Natural killer cell treated with Interleukin-12 subunit alpha and Interleukin-12 subunit beta and Interleukin-15 and Interleukin-18, amount 100 ng/mL, for 72 hours (primary cell): ENCODE measurements at regions not wholly inside any gene's neighbourhood (a gene's known extent, or its start where the extent isn't known, plus 50 kb on each side); places are given as distances from the start of the nearest gene placed in this dataset.
A peak's percentile ranks its signal among the peaks of the same experiment; 100 is the strongest.

Experiments used
- ATAC-seq, 2 donors: fragments of 150-1000 bp; cut with Tn5 transposase in 1 of 2; sonication (Bioruptor Pico), chemical (Tn5 transposase) in 1 of 2; 2 replicates each; pipeline ENCODE4 v1.10.0; 2021
- DNase-seq: peaks from one replicate; pipeline ENCODE4 v3.0.0; 2022; ENCODE audit warnings: low spot score
- H3K27ac Mint-ChIP-seq, 2 donors: 1 replicate in 1 of 2; 2 replicates in 1 of 2; pipeline ENCODE4 v1.8.0; 2022; ENCODE audit warnings: mixed read lengths in 2 of 2, mild to moderate bottlenecking in 1 of 2, moderate library complexity in 1 of 2
- H3K27me3 Mint-ChIP-seq, 2 donors: 1 replicate in 1 of 2; 2 replicates in 1 of 2; pipeline ENCODE4 v1.8.0; 2022; ENCODE audit warnings: mixed read lengths in 2 of 2
- H3K36me3 Mint-ChIP-seq: one replicate; pipeline ENCODE4 v1.8.0; 2022; ENCODE audit warnings: mixed read lengths
- H3K4me1 Mint-ChIP-seq, 2 donors: 1 replicate in 1 of 2; 2 replicates in 1 of 2; pipeline ENCODE4 v1.8.0; 2022; ENCODE audit warnings: low read depth in 2 of 2, mixed read lengths in 2 of 2, mild to moderate bottlenecking in 1 of 2
- H3K4me3 Mint-ChIP-seq: one replicate; pipeline ENCODE4 v1.8.0; 2022; ENCODE audit warnings: mixed read lengths
- H3K9me3 Mint-ChIP-seq: 2 replicates; pipeline ENCODE4 v1.8.0; 2022; ENCODE audit warnings: mixed read lengths

- Mint-ChIP-seq H3K4me3 (no peak overlapping the region), H3K9me3 (no peaks in the 10 kb centered on the region), H3K27me3 (no peaks in the 10 kb centered on the region), H3K4me1 (no peaks in the 10 kb centered on the region), H3K27ac (no peak overlapping the region), H3K36me3 (no peaks in the 10 kb centered on the region)
- no peak for DNase-seq
- no peak for ATAC-seq
These were observed 224.5 kb upstream of the TAPT1 start for GRCh38 chr4:16450724-16451123.

- no peak for ATAC-seq
- Mint-ChIP-seq H3K9me3 (no peaks in the 10 kb centered on the region), H3K4me1 (no peaks in the 10 kb centered on the region), H3K27ac (no peak overlapping the region), H3K4me3 (no peak overlapping the region), H3K27me3 (no peaks in the 10 kb centered on the region), H3K36me3 (no peaks in the 10 kb centered on the region)
- DNase-seq: no peak
These were observed 223.8 kb upstream of the TAPT1 start for GRCh38 chr4:16450031-16450430.

- Mint-ChIP-seq H3K27me3 (no peaks in the 10 kb centered on the region), H3K4me3 (no peak overlapping the region), H3K27ac (no peak overlapping the region), H3K36me3 (no peaks in the 10 kb centered on the region), H3K9me3 (no peaks in the 10 kb centered on the region), H3K4me1 (no peaks in the 10 kb centered on the region)
- DNase-seq: no peak
- ATAC-seq: no peak
These were observed 223.1 kb upstream of the TAPT1 start for GRCh38 chr4:16449406-16449805.

- no peak overlapping the region for H3K4me3 Mint-ChIP-seq
- no peaks in the 10 kb centered on the region for H3K4me1 Mint-ChIP-seq
- no peaks in the 10 kb centered on the region for H3K9me3 Mint-ChIP-seq
- H3K27ac Mint-ChIP-seq: no peak overlapping the region
- DNase-seq (no peak), ATAC-seq (no peak)
- H3K36me3 Mint-ChIP-seq: no peaks in the 10 kb centered on the region
- peaks cover 0 to 3% of the 10 kb centered on the region in 2 donors for H3K27me3 Mint-ChIP-seq
These were observed 222.1 kb upstream of the TAPT1 start for GRCh38 chr4:16448241-16448840.

- ATAC-seq (peak in 1 of 2 donors; percentile 43), DNase-seq (no peak)
- no peaks in the 10 kb centered on the region for H3K4me1 Mint-ChIP-seq
- H3K27ac Mint-ChIP-seq: no peak overlapping the region
- H3K36me3 Mint-ChIP-seq: no peaks in the 10 kb centered on the region
- H3K4me3 Mint-ChIP-seq: no peak overlapping the region
- peaks cover 2% of the 10 kb centered on the region for H3K9me3 Mint-ChIP-seq
- H3K27me3 Mint-ChIP-seq: peaks cover 3 to 10% of the 10 kb centered on the region in 2 donors
These were observed 217.3 kb upstream of the TAPT1 start for GRCh38 chr4:16443504-16444088.

- no peak for ATAC-seq
- Mint-ChIP-seq H3K9me3 (peaks cover 9% of the 10 kb centered on the region), H3K27me3 (peaks cover 6 to 10% of the 10 kb centered on the region in 2 donors), H3K27ac (no peak overlapping the region), H3K36me3 (no peaks in the 10 kb centered on the region), H3K4me1 (no peaks in the 10 kb centered on the region), H3K4me3 (no peak overlapping the region)
- no peak for DNase-seq
These were observed 216.0 kb upstream of the TAPT1 start for GRCh38 chr4:16442296-16442695.

GRCh38 chr4:16439768-16440167 lies 213.5 kb upstream of the TAPT1 start:
- H3K27me3 Mint-ChIP-seq: peaks cover 6 to 10% of the 10 kb centered on the region in 2 donors
- no peaks in the 10 kb centered on the region for H3K4me1 Mint-ChIP-seq
- no peak for ATAC-seq
- no peak for DNase-seq
- H3K27ac Mint-ChIP-seq: no peak overlapping the region
- H3K9me3 Mint-ChIP-seq: peaks cover 9% of the 10 kb centered on the region
- no peaks in the 10 kb centered on the region for H3K36me3 Mint-ChIP-seq
- no peak overlapping the region for H3K4me3 Mint-ChIP-seq

- ATAC-seq: no peak
- H3K9me3 Mint-ChIP-seq: peaks cover 9% of the 10 kb centered on the region
- no peak overlapping the region for H3K4me3 Mint-ChIP-seq
- no peak for DNase-seq
- H3K27ac Mint-ChIP-seq: no peak overlapping the region
- no peaks in the 10 kb centered on the region for H3K36me3 Mint-ChIP-seq
- H3K4me1 Mint-ChIP-seq: no peaks in the 10 kb centered on the region
- H3K27me3 Mint-ChIP-seq: peaks cover 6 to 10% of the 10 kb centered on the region in 2 donors
These were observed 212.7 kb upstream of the TAPT1 start for GRCh38 chr4:16438986-16439385.

- no peaks in the 10 kb centered on the region for H3K4me1 Mint-ChIP-seq
- no peak for ATAC-seq
- H3K36me3 Mint-ChIP-seq: no peaks in the 10 kb centered on the region
- no peak overlapping the region for H3K27ac Mint-ChIP-seq
- H3K4me3 Mint-ChIP-seq: no peak overlapping the region
- no peak for DNase-seq
- H3K27me3 Mint-ChIP-seq: peaks cover 3 to 12% of the 10 kb centered on the region in 2 donors
- H3K9me3 Mint-ChIP-seq: peaks cover 9% of the 10 kb centered on the region
These were observed 211.6 kb upstream of the TAPT1 start for GRCh38 chr4:16437836-16438235.

GRCh38 chr4:16431866-16432265 lies 205.6 kb upstream of the TAPT1 start:
- H3K36me3 Mint-ChIP-seq: no peaks in the 10 kb centered on the region
- DNase-seq: no peak
- peaks cover 2% of the 10 kb centered on the region for H3K9me3 Mint-ChIP-seq
- H3K4me3 Mint-ChIP-seq: no peak overlapping the region
- no peak overlapping the region for H3K27ac Mint-ChIP-seq
- no peak for ATAC-seq
- no peaks in the 10 kb centered on the region for H3K4me1 Mint-ChIP-seq
- peaks cover 7 to 10% of the 10 kb centered on the region in 2 donors for H3K27me3 Mint-ChIP-seq

GRCh38 chr4:16418814-16419213 lies 192.5 kb upstream of the TAPT1 start:
- no peaks in the 10 kb centered on the region for H3K36me3 Mint-ChIP-seq
- no peaks in the 10 kb centered on the region for H3K4me1 Mint-ChIP-seq
- DNase-seq (no peak), ATAC-seq (no peak)
- peaks cover 5% of the 10 kb centered on the region for H3K9me3 Mint-ChIP-seq
- no peak overlapping the region for H3K4me3 Mint-ChIP-seq
- H3K27me3 Mint-ChIP-seq: peaks cover 3 to 22% of the 10 kb centered on the region in 2 donors
- no peak overlapping the region for H3K27ac Mint-ChIP-seq

GRCh38 chr4:16417198-16417597 lies 190.9 kb upstream of the TAPT1 start:
- H3K4me1 Mint-ChIP-seq: no peaks in the 10 kb centered on the region

GRCh38 chr4:16416601-16417000 lies 190.3 kb upstream of the TAPT1 start:
- peaks cover 5% of the 10 kb centered on the region for H3K9me3 Mint-ChIP-seq
- DNase-seq (no peak), ATAC-seq (no peak)
- H3K4me1 Mint-ChIP-seq: no peaks in the 10 kb centered on the region
- H3K4me3 Mint-ChIP-seq: no peak overlapping the region
- H3K27ac Mint-ChIP-seq: no peak overlapping the region
- no peaks in the 10 kb centered on the region for H3K36me3 Mint-ChIP-seq
- H3K27me3 Mint-ChIP-seq: peaks cover 3 to 26% of the 10 kb centered on the region in 2 donors

More at GRCh38 chr4:16417198-16417597, 190.9 kb upstream of the TAPT1 start:
- ATAC-seq (no peak), DNase-seq (no peak)
- Mint-ChIP-seq H3K27me3 (peaks cover 3 to 26% of the 10 kb centered on the region in 2 donors), H3K36me3 (no peaks in the 10 kb centered on the region), H3K27ac (no peak overlapping the region), H3K9me3 (peaks cover 5% of the 10 kb centered on the region), H3K4me3 (no peak overlapping the region)

GRCh38 chr4:16415751-16416150 lies 189.5 kb upstream of the TAPT1 start:
- no peak overlapping the region for H3K27ac Mint-ChIP-seq
- H3K27me3 Mint-ChIP-seq: peaks cover 3 to 25% of the 10 kb centered on the region in 2 donors
- no peaks in the 10 kb centered on the region for H3K4me1 Mint-ChIP-seq
- ATAC-seq: no peak
- H3K36me3 Mint-ChIP-seq: no peaks in the 10 kb centered on the region
- no peak overlapping the region for H3K4me3 Mint-ChIP-seq
- H3K9me3 Mint-ChIP-seq: peaks cover 5% of the 10 kb centered on the region
- no peak for DNase-seq
